ENCODE measurements at regions not wholly inside any gene's neighbourhood (a gene's known extent, or its start where the extent isn't known, plus 50 kb on each side); places are given as distances from the start of the nearest gene placed in this dataset.

DNA sequence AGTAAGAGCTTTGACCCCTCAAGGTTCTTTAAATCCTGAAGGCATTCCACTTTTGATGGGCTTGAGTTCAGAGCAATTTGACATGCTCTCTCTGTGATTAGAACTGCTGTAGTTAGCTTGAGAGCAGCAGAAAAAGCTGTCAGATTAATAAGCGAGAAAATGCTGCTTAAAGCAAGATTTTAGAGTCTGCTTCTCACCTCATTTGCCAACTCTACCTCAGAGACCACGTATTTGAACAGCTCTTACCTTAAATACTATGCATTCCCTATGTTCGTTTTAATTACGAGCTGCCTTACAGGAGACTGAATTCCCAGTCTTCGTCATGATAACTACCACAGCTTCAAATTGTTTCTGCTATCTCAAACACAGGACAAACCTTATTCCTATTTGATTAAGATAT, 253.4 kb downstream of the SLITRK6 start:
- Histone ChIP-seq H3K27me3 (ENCODE audit: control insufficient read depth in 3 of 3, insufficient read depth in 3 of 3, low read length in 2 of 3) (no peaks in the 10 kb centered on the region), H3K9ac (ENCODE audit: insufficient read depth in 1 of 2, low read length in 2 of 2) (no peak overlapping the region), H3K4me1 (ENCODE audit: control insufficient read depth in 5 of 5, insufficient read depth in 5 of 5, low read length in 5 of 5) (no peaks in the 10 kb centered on the region), H3K27ac (ENCODE audit: low read depth in 1 of 2, low read length in 1 of 2) (no peak overlapping the region), H3K36me3 (ENCODE audit: control insufficient read depth in 4 of 4, insufficient read depth in 4 of 4, low read length in 4 of 4) (no peaks in the 10 kb centered on the region), H3K9me3 (ENCODE audit: control insufficient read depth in 4 of 4, insufficient read depth in 3 of 4, low read length in 3 of 4) (peaks cover 0 to 4% (median 0%) of the 10 kb centered on the region in 4 donors), H3K4me3 (no peak overlapping the region)
- DNase-seq: no peak
- ATAC-seq (ENCODE audit: insufficient read depth, low FRiP score): no peak
- 65 to 82% methylated on average over 5 of the region's 5 CpGs for WGBS, 2 donors
- TF ChIP-seq, protein P1, sequence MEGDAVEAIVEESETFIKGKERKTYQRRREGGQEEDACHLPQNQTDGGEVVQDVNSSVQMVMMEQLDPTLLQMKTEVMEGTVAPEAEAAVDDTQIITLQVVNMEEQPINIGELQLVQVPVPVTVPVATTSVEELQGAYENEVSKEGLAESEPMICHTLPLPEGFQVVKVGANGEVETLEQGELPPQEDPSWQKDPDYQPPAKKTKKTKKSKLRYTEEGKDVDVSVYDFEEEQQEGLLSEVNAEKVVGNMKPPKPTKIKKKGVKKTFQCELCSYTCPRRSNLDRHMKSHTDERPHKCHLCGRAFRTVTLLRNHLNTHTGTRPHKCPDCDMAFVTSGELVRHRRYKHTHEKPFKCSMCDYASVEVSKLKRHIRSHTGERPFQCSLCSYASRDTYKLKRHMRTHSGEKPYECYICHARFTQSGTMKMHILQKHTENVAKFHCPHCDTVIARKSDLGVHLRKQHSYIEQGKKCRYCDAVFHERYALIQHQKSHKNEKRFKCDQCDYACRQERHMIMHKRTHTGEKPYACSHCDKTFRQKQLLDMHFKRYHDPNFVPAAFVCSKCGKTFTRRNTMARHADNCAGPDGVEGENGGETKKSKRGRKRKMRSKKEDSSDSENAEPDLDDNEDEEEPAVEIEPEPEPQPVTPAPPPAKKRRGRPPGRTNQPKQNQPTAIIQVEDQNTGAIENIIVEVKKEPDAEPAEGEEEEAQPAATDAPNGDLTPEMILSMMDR (IDR thresholded peaks at IDR 0.05; ENCODE audit: control extremely low read depth, extremely low read depth): no peak

DNA sequence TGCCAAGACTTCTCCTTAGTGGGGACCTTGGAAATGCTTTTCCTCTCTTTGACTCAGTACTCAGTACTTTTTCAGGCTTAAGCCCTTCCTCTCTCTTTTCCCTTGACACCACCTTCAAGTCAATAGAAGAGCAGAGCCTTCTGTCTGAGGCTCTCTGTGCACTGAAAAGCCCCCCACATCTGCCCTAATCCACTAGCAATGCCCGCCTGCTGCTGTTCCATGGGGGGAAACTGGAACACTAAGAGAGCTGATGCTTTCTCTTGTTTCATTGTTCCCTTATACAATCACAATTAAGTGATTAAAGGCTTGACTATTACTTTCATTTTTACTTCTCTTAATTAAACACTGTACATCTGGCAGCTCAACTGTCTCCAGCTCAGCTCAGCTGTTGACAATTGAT, 254.5 kb downstream of the SLITRK6 start:
- H3K9ac ChIP-seq (ENCODE audit: insufficient read depth in 1 of 2, low read length in 2 of 2): no peak overlapping the region
- H3K4me1 ChIP-seq (ENCODE audit: control insufficient read depth in 5 of 5, insufficient read depth in 5 of 5, low read length in 5 of 5): no peaks in the 10 kb centered on the region
- no peaks in the 10 kb centered on the region for H3K36me3 ChIP-seq (ENCODE audit: control insufficient read depth in 4 of 4, insufficient read depth in 4 of 4, low read length in 4 of 4)
- TF ChIP-seq, protein P1 (IDR thresholded peaks at IDR 0.05; ENCODE audit: control extremely low read depth, extremely low read depth): no peak
- H3K27ac ChIP-seq (ENCODE audit: low read depth in 1 of 2, low read length in 1 of 2): no peak overlapping the region
- H3K9me3 ChIP-seq (ENCODE audit: control insufficient read depth in 4 of 4, insufficient read depth in 3 of 4, low read length in 3 of 4): peaks cover 0 to 4% (median 0%) of the 10 kb centered on the region in 4 donors
- DNase-seq (no peak), ATAC-seq (ENCODE audit: insufficient read depth, low FRiP score) (no peak)
- H3K4me3 ChIP-seq: no peak overlapping the region
- WGBS, 2 donors: 89 to 92% methylated on average over 1 of the region's 1 CpG
- no peaks in the 10 kb centered on the region for H3K27me3 ChIP-seq (ENCODE audit: control insufficient read depth in 3 of 3, insufficient read depth in 3 of 3, low read length in 2 of 3)

DNA sequence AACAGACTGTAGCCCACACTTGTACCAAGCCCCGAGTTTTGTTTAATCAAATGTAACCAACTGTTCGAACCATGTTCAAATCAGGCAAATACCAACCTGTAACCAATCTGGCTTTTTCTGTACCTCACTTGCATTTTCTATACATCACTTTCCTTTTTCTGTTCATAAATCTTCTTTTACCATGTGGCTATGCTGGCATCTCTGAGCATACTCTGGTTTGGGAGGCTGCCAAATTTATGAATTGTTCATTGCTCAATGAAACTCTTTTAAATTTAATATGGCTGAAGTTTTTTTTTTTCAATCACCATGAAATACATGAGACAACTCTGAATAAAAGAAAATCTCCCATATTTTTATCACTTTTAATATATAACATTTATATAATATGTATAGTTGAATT, 256.1 kb downstream of the SLITRK6 start:
- ATAC-seq (ENCODE audit: insufficient read depth, low FRiP score) (no peak), DNase-seq (peak in 2 of 3 donors; percentile 22 to 25)
- H3K27ac ChIP-seq (ENCODE audit: low read depth in 1 of 2, low read length in 1 of 2): no peak overlapping the region
- H3K36me3 ChIP-seq (ENCODE audit: control insufficient read depth in 4 of 4, insufficient read depth in 4 of 4, low read length in 4 of 4): no peaks in the 10 kb centered on the region
- H3K9ac ChIP-seq (ENCODE audit: insufficient read depth in 1 of 2, low read length in 2 of 2): no peak overlapping the region
- TF ChIP-seq, protein P1 (IDR thresholded peaks at IDR 0.05; ENCODE audit: control extremely low read depth, extremely low read depth): no peak
- no peaks in the 10 kb centered on the region for H3K4me1 ChIP-seq (ENCODE audit: control insufficient read depth in 5 of 5, insufficient read depth in 5 of 5, low read length in 5 of 5)
- no peaks in the 10 kb centered on the region for H3K27me3 ChIP-seq (ENCODE audit: control insufficient read depth in 3 of 3, insufficient read depth in 3 of 3, low read length in 2 of 3)
- 20 to 44% methylated on average over 2 of the region's 2 CpGs for WGBS, 2 donors
- H3K4me3 ChIP-seq: no peak overlapping the region
- peaks cover 0 to 3% (median 0%) of the 10 kb centered on the region in 4 donors for H3K9me3 ChIP-seq (ENCODE audit: control insufficient read depth in 4 of 4, insufficient read depth in 3 of 4, low read length in 3 of 4)

DNA sequence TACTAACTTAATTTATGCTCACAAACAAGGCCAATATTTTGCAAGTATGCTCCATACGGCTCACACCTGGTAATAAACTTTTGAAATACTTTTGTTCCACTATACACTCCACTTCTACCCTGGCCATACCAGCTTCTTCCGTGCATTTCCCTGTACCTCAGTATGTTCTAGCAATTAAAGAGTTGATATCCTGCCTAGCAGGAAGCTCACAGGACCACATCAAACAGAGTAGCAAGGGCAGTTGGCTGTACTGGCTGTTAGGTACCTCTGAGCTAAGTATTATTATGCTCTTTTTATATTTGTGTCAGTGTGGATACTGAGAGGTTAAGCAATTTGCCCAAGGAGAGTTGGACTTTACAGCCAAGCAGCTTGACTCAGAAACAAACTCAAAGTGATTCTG, 257.7 kb downstream of the SLITRK6 start:
- DNase-seq: no peak
- TF ChIP-seq, protein P1 (IDR thresholded peaks at IDR 0.05; ENCODE audit: control extremely low read depth, extremely low read depth): no peak
- no peaks in the 10 kb centered on the region for H3K4me1 ChIP-seq (ENCODE audit: control insufficient read depth in 5 of 5, insufficient read depth in 5 of 5, low read length in 5 of 5)
- no peaks in the 10 kb centered on the region for H3K27me3 ChIP-seq (ENCODE audit: control insufficient read depth in 3 of 3, insufficient read depth in 3 of 3, low read length in 2 of 3)
- 51 to 64% methylated on average over 2 of the region's 2 CpGs for WGBS, 2 donors
- no peak overlapping the region for H3K9ac ChIP-seq (ENCODE audit: insufficient read depth in 1 of 2, low read length in 2 of 2)
- ATAC-seq (ENCODE audit: insufficient read depth, low FRiP score): no peak
- no peak overlapping the region for H3K27ac ChIP-seq (ENCODE audit: low read depth in 1 of 2, low read length in 1 of 2)
- no peaks in the 10 kb centered on the region for H3K36me3 ChIP-seq (ENCODE audit: control insufficient read depth in 4 of 4, insufficient read depth in 4 of 4, low read length in 4 of 4)
- H3K4me3 ChIP-seq: no peak overlapping the region
- H3K9me3 ChIP-seq (ENCODE audit: control insufficient read depth in 4 of 4, insufficient read depth in 3 of 4, low read length in 3 of 4): no peaks in the 10 kb centered on the region

Data from lung (tissue), 11 donors.